PFSK-1 (cell line): ENCODE measurements at regions not wholly inside any gene's neighbourhood (a gene's known extent, or its start where the extent isn't known, plus 50 kb on each side); places are given as distances from the start of the nearest gene placed in this dataset.

Experiments used
- FOXP2 ChIP-seq: optimal IDR thresholded peaks from 2 replicates; pipeline ENCODE3; 2011; ENCODE audit warnings: borderline replicate concordance, control low read depth, inconsistent platforms; ENCODE audit not compliant: insufficient read depth; ENCODE audit errors: extremely low read length, extremely low read depth
- POLR2AphosphoS5 ChIP-seq: IDR thresholded peaks from 2 replicates; pipeline ENCODE4 v1.6.1; 2012; ENCODE audit warnings: low read depth, mild to moderate bottlenecking, control low read depth, low read length, moderate library complexity
- SIN3A ChIP-seq: IDR thresholded peaks from 2 replicates; pipeline ENCODE4 v1.6.1; 2012; ENCODE audit warnings: mild to moderate bottlenecking, low read length, moderate library complexity, borderline replicate concordance; ENCODE audit not compliant: insufficient read depth
- TAF1 ChIP-seq: IDR thresholded peaks from 2 replicates; pipeline ENCODE4 v1.6.1; 2012; ENCODE audit warnings: low read length, control low read depth, borderline replicate concordance; ENCODE audit not compliant: insufficient read depth
- TF ChIP-seq, protein P1 (sequence below), 2 experiments: IDR thresholded peaks; 2 replicates each; pipeline versions ENCODE4 v1.6.1 to v1.8.0; 2011 to 2012; ENCODE audit warnings: low read depth in 2 of 2, low read length in 2 of 2, control low read depth in 1 of 2, inconsistent platforms in 1 of 2, mild to moderate bottlenecking in 1 of 2, moderate library complexity in 1 of 2; ENCODE audit not compliant: insufficient read depth in 1 of 2

DNA sequence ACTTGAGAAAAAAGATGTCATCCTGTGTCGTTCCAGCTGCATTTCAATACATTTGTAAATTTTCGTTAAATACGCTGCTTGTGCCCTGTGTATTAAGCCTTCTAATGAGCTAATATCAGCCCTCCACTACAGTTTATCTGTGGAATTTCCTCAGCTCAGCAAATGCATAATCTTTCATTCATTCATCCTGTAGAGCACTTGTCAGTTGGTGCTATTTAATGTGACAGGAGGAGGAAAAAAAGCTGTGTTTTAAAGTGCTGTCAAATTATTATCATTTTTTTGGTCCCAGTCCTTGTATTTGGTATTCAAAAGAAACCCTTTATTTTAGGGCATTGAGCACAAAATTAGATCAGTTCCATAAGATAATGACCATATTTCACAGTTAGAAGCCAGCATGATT lies 184.7 kb downstream of the FAT3 start:
- TF ChIP-seq SIN3A (no peak), TAF1 (no peak)
- TF ChIP-seq, protein P1, sequence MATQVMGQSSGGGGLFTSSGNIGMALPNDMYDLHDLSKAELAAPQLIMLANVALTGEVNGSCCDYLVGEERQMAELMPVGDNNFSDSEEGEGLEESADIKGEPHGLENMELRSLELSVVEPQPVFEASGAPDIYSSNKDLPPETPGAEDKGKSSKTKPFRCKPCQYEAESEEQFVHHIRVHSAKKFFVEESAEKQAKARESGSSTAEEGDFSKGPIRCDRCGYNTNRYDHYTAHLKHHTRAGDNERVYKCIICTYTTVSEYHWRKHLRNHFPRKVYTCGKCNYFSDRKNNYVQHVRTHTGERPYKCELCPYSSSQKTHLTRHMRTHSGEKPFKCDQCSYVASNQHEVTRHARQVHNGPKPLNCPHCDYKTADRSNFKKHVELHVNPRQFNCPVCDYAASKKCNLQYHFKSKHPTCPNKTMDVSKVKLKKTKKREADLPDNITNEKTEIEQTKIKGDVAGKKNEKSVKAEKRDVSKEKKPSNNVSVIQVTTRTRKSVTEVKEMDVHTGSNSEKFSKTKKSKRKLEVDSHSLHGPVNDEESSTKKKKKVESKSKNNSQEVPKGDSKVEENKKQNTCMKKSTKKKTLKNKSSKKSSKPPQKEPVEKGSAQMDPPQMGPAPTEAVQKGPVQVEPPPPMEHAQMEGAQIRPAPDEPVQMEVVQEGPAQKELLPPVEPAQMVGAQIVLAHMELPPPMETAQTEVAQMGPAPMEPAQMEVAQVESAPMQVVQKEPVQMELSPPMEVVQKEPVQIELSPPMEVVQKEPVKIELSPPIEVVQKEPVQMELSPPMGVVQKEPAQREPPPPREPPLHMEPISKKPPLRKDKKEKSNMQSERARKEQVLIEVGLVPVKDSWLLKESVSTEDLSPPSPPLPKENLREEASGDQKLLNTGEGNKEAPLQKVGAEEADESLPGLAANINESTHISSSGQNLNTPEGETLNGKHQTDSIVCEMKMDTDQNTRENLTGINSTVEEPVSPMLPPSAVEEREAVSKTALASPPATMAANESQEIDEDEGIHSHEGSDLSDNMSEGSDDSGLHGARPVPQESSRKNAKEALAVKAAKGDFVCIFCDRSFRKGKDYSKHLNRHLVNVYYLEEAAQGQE (IDR thresholded peaks at IDR 0.05; ENCODE audit: insufficient read depth in 1 of 2, low read depth in 2 of 2, low read length in 2 of 2): no peak

- TF ChIP-seq, protein P1 (IDR thresholded peaks at IDR 0.05; ENCODE audit: insufficient read depth in 1 of 2, low read depth in 2 of 2, low read length in 2 of 2): no peak
These were observed 185.3 kb downstream of the FAT3 start for GRCh38 chr11:92409956-92410355.

DNA sequence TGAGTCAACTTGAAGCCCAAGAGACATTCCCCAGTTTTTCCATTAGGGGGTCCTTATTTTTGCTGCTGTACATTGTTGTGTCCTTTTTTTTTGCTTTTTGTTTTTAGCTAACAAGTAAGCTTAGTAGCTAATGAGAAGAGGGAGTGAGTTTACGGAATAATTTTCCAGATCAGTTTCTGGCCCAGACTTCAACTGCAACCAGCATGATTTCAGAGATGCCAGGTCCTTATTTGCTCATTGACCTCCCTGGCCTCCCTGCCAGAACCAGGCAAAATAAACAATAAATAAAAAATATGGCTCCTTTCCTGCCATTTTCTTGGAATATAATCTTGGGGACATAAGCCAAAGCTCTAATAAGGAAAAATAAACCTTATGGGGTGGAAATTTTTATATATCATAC lies 185.9 kb downstream of the FAT3 start:
- TF ChIP-seq TAF1 (no peak), SIN3A (no peak), FOXP2 (no peak), POLR2AphosphoS5 (no peak)
- TF ChIP-seq, protein P1 (IDR thresholded peaks at IDR 0.05; ENCODE audit: insufficient read depth in 1 of 2, low read depth in 2 of 2, low read length in 2 of 2): no peak

DNA sequence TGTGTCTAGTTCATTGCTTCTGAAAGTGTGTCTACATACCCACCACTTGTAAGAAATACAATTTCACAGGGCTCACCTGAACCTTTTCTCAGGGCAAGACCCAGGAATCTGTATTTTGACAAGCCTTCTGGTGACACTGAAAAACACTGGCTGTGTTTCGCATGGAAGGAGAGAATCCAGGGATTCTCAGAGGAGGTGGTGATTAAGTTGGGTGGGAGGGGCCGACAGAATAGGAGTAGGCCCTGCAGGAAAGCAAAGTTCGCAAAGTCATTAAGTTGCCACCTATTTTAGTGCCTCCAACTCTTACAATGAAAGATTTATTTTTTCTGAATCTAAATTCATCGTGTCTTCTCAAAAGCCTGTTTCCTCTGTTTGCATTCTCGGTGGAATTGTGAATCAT lies 186.8 kb downstream of the FAT3 start:
- TF ChIP-seq, protein P1 (IDR thresholded peaks at IDR 0.05; ENCODE audit: insufficient read depth in 1 of 2, low read depth in 2 of 2, low read length in 2 of 2): no peak
- no peak for TF ChIP-seq SIN3A
- TF ChIP-seq FOXP2: no peak
- no peak for TF ChIP-seq POLR2AphosphoS5
- no peak for TF ChIP-seq TAF1

GRCh38 chr11:92413757-92414513 lies 189.3 kb downstream of the FAT3 start:
- TF ChIP-seq SIN3A: no peak
- no peak for TF ChIP-seq POLR2AphosphoS5
- TF ChIP-seq TAF1: no peak
- TF ChIP-seq, protein P1 (IDR thresholded peaks at IDR 0.05; ENCODE audit: insufficient read depth in 1 of 2, low read depth in 2 of 2, low read length in 2 of 2): no peak
- TF ChIP-seq FOXP2: no peak
